H1 (cell line): ENCODE measurements at regions not wholly inside any gene's neighbourhood (a gene's known extent, or its start where the extent isn't known, plus 50 kb on each side); places are given as distances from the start of the nearest gene placed in this dataset.

Experiments
- CBX5 ChIP-seq: fragments of 300-800, 300-1000 bp; sonication (generic); IDR thresholded peaks from 2 replicates; pipeline ENCODE4 v1.7.1; 2016; ENCODE audit warnings: antibody characterized with exemption, low read length, low read depth
- CHD1 ChIP-seq: IDR thresholded peaks from 2 replicates; pipeline ENCODE4 v1.6.1; 2012; ENCODE audit warnings: low read depth, low read length, improper control_type of control experiment
- KDM4A ChIP-seq: IDR thresholded peaks from one replicate; pipeline ENCODE4 v1.7.1; 2012; ENCODE audit warnings: low read depth, mild to moderate bottlenecking, moderate library complexity, low read length, inconsistent platforms; ENCODE audit not compliant: severe bottlenecking
- POLR2AphosphoS5 ChIP-seq: IDR thresholded peaks from 2 replicates; pipeline ENCODE4 v1.6.1; 2011; ENCODE audit warnings: low read depth, low read length
- SUZ12 ChIP-seq: fragments of 200-600 bp; sonication (generic); IDR thresholded peaks from 2 replicates; pipeline ENCODE4 v1.6.1; 2012; ENCODE audit warnings: mild to moderate bottlenecking, inconsistent platforms, low read length, moderate library complexity, mixed read lengths
- TCF12 ChIP-seq: IDR thresholded peaks from 2 replicates; pipeline ENCODE4 v1.6.1; 2011; ENCODE audit warnings: low read depth, mild to moderate bottlenecking, low read length

- TF ChIP-seq KDM4A (no peak), CHD1 (no peak), CBX5 (no peak), SUZ12 (no peak), POLR2AphosphoS5 (no peak), TCF12 (no peak)
Observed at GRCh38 chr13:82447416-82448077, 1434.7 kb downstream of the SLITRK1 start (continued).
